Hepatocyte (in vitro differentiated cells): ENCODE measurements at regions not wholly inside any gene's neighbourhood (a gene's known extent, or its start where the extent isn't known, plus 50 kb on each side); places are given as distances from the start of the nearest gene placed in this dataset.

ENCODE experiments used
- DNase-seq: peaks from one replicate; pipeline ENCODE4 v3.0.0-alpha.2; 2016; ENCODE audit warnings: low spot score
- H2AFZ ChIP-seq: fragments of 200-600 bp; sonication (generic); 2 replicates; pipeline ENCODE4 v1.6.0; 2016; ENCODE audit warnings: antibody characterized with exemption, mild to moderate bottlenecking
- H3K27ac ChIP-seq: fragments of 200-600 bp; sonication (generic); 2 replicates; pipeline ENCODE4 v1.5.1; 2016; ENCODE audit warnings: mild to moderate bottlenecking
- H3K27me3 ChIP-seq: fragments of 200-600 bp; sonication (generic); 2 replicates; pipeline ENCODE4 v1.6.1; 2016
- H3K36me3 ChIP-seq: fragments of 200-600 bp; sonication (generic); replicated peaks from 2 replicates; pipeline ENCODE4 v1.5.1; 2016; ENCODE audit warnings: low read depth; ENCODE audit not compliant: insufficient read depth
- H3K4me1 ChIP-seq: fragments of 200-600 bp; sonication (generic); 2 replicates; pipeline ENCODE4 v1.5.1; 2016; ENCODE audit warnings: mild to moderate bottlenecking, moderate library complexity; ENCODE audit not compliant: insufficient read depth
- H3K4me2 ChIP-seq: fragments of 200-600 bp; sonication (generic); 2 replicates; pipeline ENCODE4 v1.6.0; 2016
- H3K4me3 ChIP-seq: fragments of 200-600 bp; sonication (generic); 2 replicates; pipeline ENCODE4 v1.5.1; 2016; ENCODE audit warnings: mild to moderate bottlenecking
- H3K79me2 ChIP-seq: fragments of 200-600 bp; sonication (generic); 2 replicates; pipeline ENCODE4 v1.6.0; 2017; ENCODE audit warnings: mild to moderate bottlenecking
- H3K9me2 ChIP-seq: fragments of 200-600 bp; sonication (generic); replicated peaks from 2 replicates; pipeline ENCODE4 v1.6.0; 2017; ENCODE audit warnings: mild to moderate bottlenecking; ENCODE audit not compliant: insufficient read depth
- H3K9me3 ChIP-seq: fragments of 200-600 bp; sonication (generic); 2 replicates; pipeline ENCODE4 v1.5.1; 2016; ENCODE audit warnings: low read depth, mild to moderate bottlenecking
- H4K20me1 ChIP-seq: fragments of 200-600 bp; sonication (generic); 2 replicates; pipeline ENCODE4 v1.6.0; 2016; ENCODE audit warnings: mild to moderate bottlenecking; ENCODE audit not compliant: insufficient read depth, poor library complexity, severe bottlenecking
- EZH2 ChIP-seq: fragments of 200-600 bp; sonication (generic); IDR thresholded peaks from 2 replicates; pipeline ENCODE4 v1.6.1; 2016; ENCODE audit warnings: antibody characterized with exemption, mild to moderate bottlenecking, borderline replicate concordance
- EZH2phosphoT487 ChIP-seq: fragments of 200-600 bp; sonication (generic); IDR thresholded peaks from one replicate; pipeline ENCODE4 v1.6.1; 2018; ENCODE audit warnings: antibody characterized with exemption, mild to moderate bottlenecking, low read depth, moderate library complexity; ENCODE audit not compliant: unreplicated experiment, severe bottlenecking
- WGBS: methylation state at CpG from one replicate; pipeline ENCODE4 v1.1.6; 2016; ENCODE audit warnings: low lambda C conversion rate; ENCODE audit errors: missing lambda C conversion rate; 5-methylcytosine and 5-hydroxymethylcytosine counted together
- TF ChIP-seq, protein P1 (sequence below): fragments of 200-600 bp; sonication (generic); IDR thresholded peaks from 2 replicates; pipeline ENCODE4 v1.5.1; 2016; ENCODE audit warnings: antibody characterized with exemption, mild to moderate bottlenecking; ENCODE audit not compliant: poor library complexity

DNA sequence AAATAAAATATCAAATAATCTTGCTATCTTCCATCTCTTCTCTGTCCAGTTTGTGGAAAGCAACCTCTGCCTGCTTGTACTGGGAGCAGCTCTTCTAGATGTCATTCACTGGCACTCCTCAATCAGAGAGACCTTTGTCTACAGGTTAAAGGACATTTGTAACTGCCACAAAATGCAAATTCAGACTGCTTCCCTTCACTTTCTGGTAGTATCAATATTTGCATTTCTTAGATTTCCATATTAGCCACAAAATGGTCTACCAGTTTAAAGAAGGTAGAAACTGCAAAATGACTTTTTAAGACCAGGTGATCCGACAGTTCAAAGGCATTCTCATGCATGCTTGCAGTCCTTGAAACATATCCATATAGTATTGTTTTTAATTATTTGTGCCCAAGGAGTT, 51.7 kb upstream of the RCN1 start:
- Histone ChIP-seq H4K20me1 (no peaks in the 10 kb centered on the region), H3K9me3 (no peaks in the 10 kb centered on the region), H3K36me3 (no peaks in the 10 kb centered on the region), H3K4me3 (no peak overlapping the region), H3K4me1 (no peaks in the 10 kb centered on the region), H3K9me2 (no peaks in the 10 kb centered on the region), H3K79me2 (no peaks in the 10 kb centered on the region), H3K27me3 (peaks cover 8% of the 10 kb centered on the region), H3K4me2 (no peak overlapping the region), H3K27ac (no peak overlapping the region), H2AFZ (no peak overlapping the region)
- DNase-seq: no peak
- 94% methylated on average over 1 of the region's 1 CpG for WGBS
- no peak for TF ChIP-seq EZH2phosphoT487
- TF ChIP-seq, protein P1, sequence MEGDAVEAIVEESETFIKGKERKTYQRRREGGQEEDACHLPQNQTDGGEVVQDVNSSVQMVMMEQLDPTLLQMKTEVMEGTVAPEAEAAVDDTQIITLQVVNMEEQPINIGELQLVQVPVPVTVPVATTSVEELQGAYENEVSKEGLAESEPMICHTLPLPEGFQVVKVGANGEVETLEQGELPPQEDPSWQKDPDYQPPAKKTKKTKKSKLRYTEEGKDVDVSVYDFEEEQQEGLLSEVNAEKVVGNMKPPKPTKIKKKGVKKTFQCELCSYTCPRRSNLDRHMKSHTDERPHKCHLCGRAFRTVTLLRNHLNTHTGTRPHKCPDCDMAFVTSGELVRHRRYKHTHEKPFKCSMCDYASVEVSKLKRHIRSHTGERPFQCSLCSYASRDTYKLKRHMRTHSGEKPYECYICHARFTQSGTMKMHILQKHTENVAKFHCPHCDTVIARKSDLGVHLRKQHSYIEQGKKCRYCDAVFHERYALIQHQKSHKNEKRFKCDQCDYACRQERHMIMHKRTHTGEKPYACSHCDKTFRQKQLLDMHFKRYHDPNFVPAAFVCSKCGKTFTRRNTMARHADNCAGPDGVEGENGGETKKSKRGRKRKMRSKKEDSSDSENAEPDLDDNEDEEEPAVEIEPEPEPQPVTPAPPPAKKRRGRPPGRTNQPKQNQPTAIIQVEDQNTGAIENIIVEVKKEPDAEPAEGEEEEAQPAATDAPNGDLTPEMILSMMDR: no peak
- TF ChIP-seq EZH2: no peak

DNA sequence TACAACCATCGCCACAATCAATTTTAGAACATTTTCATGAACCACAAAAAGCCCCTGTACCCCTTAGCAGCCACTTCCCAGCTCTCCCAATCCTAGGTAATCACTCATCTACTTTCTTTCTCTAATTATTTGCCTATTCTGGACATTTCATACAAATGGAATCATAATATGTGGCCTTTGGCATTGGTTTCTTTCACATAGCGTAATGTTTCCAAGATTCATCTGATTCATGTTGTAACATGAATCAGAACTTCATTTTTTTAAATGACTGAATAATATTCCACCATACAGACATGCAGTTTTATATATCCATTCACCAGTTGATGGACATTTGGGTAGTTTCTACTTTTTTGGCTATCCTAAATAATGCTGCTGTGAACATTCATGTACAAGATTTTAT, 56.2 kb upstream of the RCN1 start:
- 96% methylated on average over 2 of the region's 2 CpGs for WGBS
- Histone ChIP-seq H3K27ac (no peak overlapping the region), H3K79me2 (no peaks in the 10 kb centered on the region), H2AFZ (no peak overlapping the region), H3K4me3 (no peak overlapping the region), H3K9me2 (no peaks in the 10 kb centered on the region), H3K36me3 (no peaks in the 10 kb centered on the region), H3K9me3 (no peaks in the 10 kb centered on the region), H4K20me1 (no peaks in the 10 kb centered on the region), H3K4me2 (no peak overlapping the region), H3K4me1 (no peaks in the 10 kb centered on the region), H3K27me3 (peaks cover 11% of the 10 kb centered on the region)
- DNase-seq: no peak
- TF ChIP-seq EZH2phosphoT487 (no peak), EZH2 (no peak)
- TF ChIP-seq, protein P1: no peak

DNA sequence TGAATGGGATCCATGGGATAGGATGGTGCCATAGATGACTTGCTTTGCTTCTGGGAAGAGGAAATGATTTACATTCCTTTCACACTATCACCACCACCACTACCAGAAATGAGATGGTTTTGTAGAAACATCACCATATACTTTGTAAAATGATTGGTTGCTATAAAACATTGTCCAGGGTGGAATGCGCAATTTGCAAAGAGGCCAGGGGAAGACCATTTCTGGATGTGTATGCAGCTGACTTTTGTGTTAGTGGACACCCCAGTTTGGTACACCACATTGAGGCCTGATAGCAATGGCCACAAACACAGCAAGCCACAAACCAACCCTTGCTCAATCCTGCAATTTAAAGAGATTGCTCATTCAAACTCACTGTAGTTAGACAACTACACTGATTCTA, 56.7 kb upstream of the RCN1 start:
- H3K27ac ChIP-seq: no peak overlapping the region
- no peaks in the 10 kb centered on the region for H3K79me2 ChIP-seq
- no peaks in the 10 kb centered on the region for H3K4me1 ChIP-seq
- no peak overlapping the region for H2AFZ ChIP-seq
- 100% methylated on average over 1 of the region's 1 CpG for WGBS
- H3K9me2 ChIP-seq: no peaks in the 10 kb centered on the region
- H3K9me3 ChIP-seq: no peaks in the 10 kb centered on the region
- H4K20me1 ChIP-seq: no peaks in the 10 kb centered on the region
- peaks cover 9% of the 10 kb centered on the region for H3K27me3 ChIP-seq
- H3K4me2 ChIP-seq: no peak overlapping the region
- no peak overlapping the region for H3K4me3 ChIP-seq
- H3K36me3 ChIP-seq: no peaks in the 10 kb centered on the region
- DNase-seq: no peak
- TF ChIP-seq, protein P1: no peak

DNA sequence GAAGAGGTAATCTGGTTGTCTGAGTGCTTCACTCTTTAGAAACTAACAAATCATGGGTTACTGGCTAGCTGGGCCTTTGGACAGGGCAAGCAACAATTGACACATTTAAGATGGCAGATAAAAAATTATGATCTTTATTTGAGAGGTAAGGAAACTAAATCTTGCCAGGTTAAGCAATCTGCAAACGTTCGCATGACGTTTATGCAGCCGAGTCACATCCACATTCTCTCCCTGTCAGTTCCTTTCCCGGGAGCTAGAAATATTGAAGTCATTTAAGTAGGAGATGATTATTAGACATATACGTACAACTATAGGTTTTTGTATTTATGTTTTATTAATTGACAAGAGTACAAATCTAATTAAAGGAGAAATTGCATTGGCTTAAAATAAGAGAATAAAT, 57.4 kb upstream of the RCN1 start:
- Histone ChIP-seq H3K9me3 (no peaks in the 10 kb centered on the region), H3K79me2 (no peaks in the 10 kb centered on the region), H3K27me3 (peaks cover 8% of the 10 kb centered on the region), H2AFZ (no peak overlapping the region), H3K9me2 (no peaks in the 10 kb centered on the region), H3K36me3 (no peaks in the 10 kb centered on the region), H3K4me2 (no peak overlapping the region), H3K27ac (no peak overlapping the region), H4K20me1 (no peaks in the 10 kb centered on the region), H3K4me3 (no peak overlapping the region), H3K4me1 (no peaks in the 10 kb centered on the region)
- no peak for DNase-seq
- WGBS: 87% methylated on average over 6 of the region's 6 CpGs
- TF ChIP-seq EZH2phosphoT487: no peak
- TF ChIP-seq, protein P1: no peak
- no peak for TF ChIP-seq EZH2
